NT2/D1 (cell line): ENCODE measurements at regions not wholly inside any gene's neighbourhood (a gene's known extent, or its start where the extent isn't known, plus 50 kb on each side); places are given as distances from the start of the nearest gene placed in this dataset.

ENCODE experiments used
- SUZ12 ChIP-seq: IDR thresholded peaks from 2 replicates; pipeline ENCODE4 v1.6.1; 2011; ENCODE audit not compliant: insufficient read length, insufficient read depth; ENCODE audit errors: extremely low read depth
- YY1 ChIP-seq: IDR thresholded peaks from 2 replicates; pipeline ENCODE4 v1.6.1; 2011; ENCODE audit not compliant: insufficient read length, insufficient read depth
- ZNF274 ChIP-seq: IDR thresholded peaks from 2 replicates; pipeline ENCODE4 v1.6.1; 2011; ENCODE audit warnings: mild to moderate bottlenecking, low read depth, low read length

DNA sequence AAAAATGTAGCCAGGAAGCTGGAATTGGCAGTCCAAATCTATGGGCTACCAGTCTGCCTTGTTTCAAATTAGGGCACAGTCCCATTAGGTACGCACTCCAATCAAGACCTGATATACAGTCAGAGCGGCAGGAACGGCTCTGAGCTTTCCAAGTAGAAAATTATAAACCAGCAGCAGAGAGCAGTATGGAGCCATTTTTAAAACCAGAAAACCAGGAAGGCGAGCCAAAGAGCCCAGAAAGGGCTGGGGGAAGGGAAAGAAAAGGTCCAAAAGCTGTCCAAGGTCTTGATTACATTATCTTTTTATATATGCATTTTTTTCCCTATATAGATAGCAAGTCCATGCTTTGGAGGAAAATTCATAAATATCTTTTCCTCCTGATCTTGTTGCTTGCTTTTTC, 719.0 kb downstream of the RWDD3 start:
- TF ChIP-seq YY1 = no peak
- TF ChIP-seq ZNF274 = no peak
- no peak for TF ChIP-seq SUZ12
